IPS-15b (cell line): ENCODE measurements at regions not wholly inside any gene's neighbourhood (a gene's known extent, or its start where the extent isn't known, plus 50 kb on each side); places are given as distances from the start of the nearest gene placed in this dataset.

Experiments
- H3K27me3 ChIP-seq: one replicate; pipeline ENCODE4 v1.6.1; 2013; ENCODE audit warnings: low read length; ENCODE audit not compliant: control insufficient read depth, insufficient read depth
- H3K36me3 ChIP-seq: one replicate; pipeline ENCODE4 v1.6.1; 2013; ENCODE audit warnings: low read length; ENCODE audit not compliant: control insufficient read depth, insufficient read depth
- H3K4me1 ChIP-seq: one replicate; pipeline ENCODE4 v1.6.1; 2013; ENCODE audit warnings: mild to moderate bottlenecking, low read length; ENCODE audit not compliant: control insufficient read depth, insufficient read depth
- H3K4me3 ChIP-seq: one replicate; pipeline ENCODE4 v1.5.1; 2013; ENCODE audit warnings: low read depth, low read length
- H3K9ac ChIP-seq: one replicate; pipeline ENCODE4 v1.6.1; 2013; ENCODE audit warnings: low read depth, mild to moderate bottlenecking, low read length
- H3K9me3 ChIP-seq: one replicate; pipeline ENCODE4 v1.6.1; 2013; ENCODE audit warnings: mild to moderate bottlenecking, low read length; ENCODE audit not compliant: control insufficient read depth, insufficient read depth

DNA sequence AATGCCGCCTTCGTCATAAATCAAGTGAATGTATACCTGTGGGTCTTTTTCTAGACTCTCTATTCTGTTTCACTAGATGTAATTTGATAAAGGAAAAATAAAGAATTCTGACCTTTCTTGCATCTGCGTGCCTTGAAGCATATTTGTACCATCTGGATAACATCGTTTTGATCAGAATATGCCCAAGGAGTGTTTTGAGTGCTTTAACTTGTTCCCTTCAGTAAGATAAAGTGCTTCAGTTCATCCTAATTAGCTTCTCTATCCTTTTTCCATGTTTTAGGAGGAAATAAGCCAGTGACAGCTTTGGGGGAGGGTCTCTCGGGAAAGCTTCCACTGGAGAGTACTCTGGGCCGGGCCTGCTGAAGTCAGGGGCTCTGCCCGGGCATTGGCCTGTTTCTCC is 113.5 kb upstream of the DAP start:
- H3K27me3 ChIP-seq: no peaks in the 10 kb centered on the region
- H3K9me3 ChIP-seq: no peaks in the 10 kb centered on the region
- H3K9ac ChIP-seq: no peak overlapping the region
- no peak overlapping the region for H3K4me3 ChIP-seq
- H3K36me3 ChIP-seq: no peaks in the 10 kb centered on the region
- no peaks in the 10 kb centered on the region for H3K4me1 ChIP-seq

DNA sequence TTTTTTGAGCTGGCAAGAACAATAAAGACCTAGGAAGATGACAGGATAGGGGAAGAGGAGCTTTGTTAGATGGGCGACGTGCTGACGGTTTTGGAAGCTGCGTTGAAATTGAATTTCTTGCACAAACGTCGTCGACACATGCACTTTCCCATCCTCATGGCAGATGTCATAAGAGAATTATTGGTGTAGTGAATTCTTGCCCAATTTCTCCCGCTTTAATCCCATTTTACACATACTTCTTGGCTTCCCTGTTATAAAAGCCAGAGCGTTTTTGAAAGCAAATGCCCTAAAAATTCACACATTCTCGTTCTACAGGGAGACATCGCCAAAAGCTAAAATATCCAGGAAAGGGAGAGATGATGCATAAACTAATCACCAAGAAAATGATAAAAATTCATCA is 109.8 kb upstream of the DAP start:
- no peaks in the 10 kb centered on the region for H3K9me3 ChIP-seq
- no peaks in the 10 kb centered on the region for H3K4me1 ChIP-seq
- H3K36me3 ChIP-seq: no peaks in the 10 kb centered on the region
- H3K4me3 ChIP-seq: no peak overlapping the region
- H3K27me3 ChIP-seq: no peaks in the 10 kb centered on the region
- no peak overlapping the region for H3K9ac ChIP-seq

DNA sequence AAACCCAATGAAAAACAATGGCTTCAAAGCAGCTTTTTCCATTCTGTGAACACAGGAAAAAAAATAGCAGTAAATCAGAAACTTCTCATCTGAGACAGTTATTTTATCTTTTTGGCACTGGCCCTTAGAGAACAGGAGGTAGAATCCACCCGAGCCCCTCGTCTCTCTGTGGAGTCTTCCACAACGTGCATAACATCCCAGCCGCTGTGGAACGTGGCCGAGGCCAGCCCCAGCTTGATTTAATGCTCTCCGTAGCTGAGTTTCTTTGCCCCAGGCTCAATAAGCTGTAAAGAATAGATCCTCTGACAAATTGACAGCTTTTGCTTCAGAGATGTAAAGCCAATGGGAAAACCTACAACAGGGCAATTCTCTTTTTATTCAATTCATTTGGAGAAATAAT is 107.9 kb upstream of the DAP start:
- no peaks in the 10 kb centered on the region for H3K27me3 ChIP-seq
- H3K4me1 ChIP-seq: no peaks in the 10 kb centered on the region
- H3K36me3 ChIP-seq: no peaks in the 10 kb centered on the region
- H3K9ac ChIP-seq: no peak overlapping the region
- no peak overlapping the region for H3K4me3 ChIP-seq
- H3K9me3 ChIP-seq: no peaks in the 10 kb centered on the region

DNA sequence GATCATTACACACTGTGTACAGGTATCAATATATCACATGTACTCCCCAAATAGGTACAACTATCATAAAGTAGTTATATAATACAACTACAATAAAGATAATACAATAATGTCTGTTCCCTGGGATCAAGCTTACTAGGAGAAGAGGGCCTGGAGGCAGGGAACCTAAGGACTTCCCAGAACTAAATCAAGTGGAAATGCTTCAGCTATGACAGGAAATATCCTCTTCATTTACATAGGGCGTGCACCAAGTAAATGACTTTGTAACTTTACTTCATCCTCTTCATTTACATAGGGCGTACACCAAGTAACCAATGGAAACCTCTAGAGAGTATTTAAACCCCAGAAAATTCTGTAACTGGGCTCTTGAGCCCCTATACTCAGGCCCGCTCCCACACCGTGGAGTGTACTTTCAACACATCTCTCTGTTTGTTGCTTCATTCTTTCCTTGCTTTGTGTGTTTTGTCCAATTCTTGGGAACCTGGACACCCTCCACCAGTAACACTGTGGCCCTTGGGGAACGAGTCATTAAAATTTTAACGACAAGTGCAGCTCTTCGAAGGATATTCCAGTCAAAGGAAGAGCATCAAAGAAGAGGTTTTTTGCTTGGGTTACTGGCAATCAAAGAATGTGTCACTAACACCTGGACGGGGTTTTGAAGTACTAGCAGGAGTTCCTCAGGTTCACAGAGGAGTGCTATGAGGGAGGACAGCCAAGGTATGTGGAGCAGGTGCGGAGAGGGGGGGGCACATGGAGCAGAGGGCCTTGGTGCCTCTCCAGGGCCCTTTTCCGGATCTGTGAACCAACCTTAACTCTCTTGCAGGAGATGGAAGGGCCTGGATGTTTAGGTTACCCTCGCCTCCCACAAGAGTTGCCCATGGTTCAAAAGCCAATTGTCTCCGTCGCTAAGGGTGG is 106.6 kb upstream of the DAP start:
- Histone ChIP-seq H3K36me3 (no peaks in the 10 kb centered on the region), H3K4me3 (no peak overlapping the region), H3K9me3 (no peaks in the 10 kb centered on the region), H3K9ac (no peak overlapping the region), H3K4me1 (no peaks in the 10 kb centered on the region), H3K27me3 (no peaks in the 10 kb centered on the region)

DNA sequence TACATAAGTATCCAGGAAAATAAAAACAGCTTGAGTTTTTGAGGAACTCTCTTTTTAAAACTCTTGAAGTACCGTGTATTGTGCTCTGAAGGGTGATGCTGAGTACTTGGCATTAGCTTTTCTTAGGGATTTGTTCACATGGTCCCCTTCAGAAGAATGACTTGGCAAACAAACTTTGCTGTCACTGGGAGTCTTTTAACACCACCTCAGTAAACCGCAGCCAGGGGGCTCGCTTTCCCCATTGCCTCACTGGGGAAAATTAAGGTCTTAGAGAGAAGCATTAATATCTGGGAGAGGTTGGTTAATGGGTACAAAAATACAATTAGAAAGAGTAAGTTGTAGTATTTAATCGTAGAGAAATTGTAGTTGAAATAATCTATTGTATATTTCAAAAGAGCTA is 105.9 kb upstream of the DAP start:
- H3K4me3 ChIP-seq: no peak overlapping the region
- no peaks in the 10 kb centered on the region for H3K27me3 ChIP-seq
- H3K36me3 ChIP-seq: no peaks in the 10 kb centered on the region
- H3K9me3 ChIP-seq: no peaks in the 10 kb centered on the region
- no peak overlapping the region for H3K9ac ChIP-seq
- H3K4me1 ChIP-seq: no peaks in the 10 kb centered on the region

DNA sequence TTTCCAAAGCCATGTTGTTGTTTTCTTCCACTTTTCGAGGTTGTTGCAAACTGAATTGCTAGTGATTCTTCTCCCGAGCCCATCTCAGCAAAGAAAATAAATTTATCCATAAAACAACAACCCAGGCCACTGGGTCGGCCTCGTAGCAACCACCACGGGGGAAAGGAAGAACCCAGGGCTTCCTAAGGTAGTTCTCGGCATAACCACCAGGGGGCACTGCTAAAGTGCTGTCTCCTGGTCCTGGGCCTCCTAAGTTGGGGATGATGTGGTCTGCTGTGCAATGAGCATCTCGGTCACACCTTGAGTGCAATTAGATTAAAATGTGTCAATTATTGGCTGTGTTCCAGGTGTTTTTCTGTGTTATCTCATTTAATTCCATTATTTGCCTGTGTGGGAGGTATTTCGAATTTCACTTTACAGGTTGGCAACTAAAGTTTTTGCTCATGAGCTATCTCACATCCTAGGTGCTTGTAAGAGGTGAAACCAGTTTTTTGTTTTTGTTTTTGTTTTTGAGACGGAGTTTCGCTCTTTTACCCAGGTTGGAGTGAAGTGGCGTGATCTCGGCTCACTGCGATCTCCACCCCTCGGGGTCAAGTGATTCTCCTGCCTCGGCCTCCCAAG is 102.8 kb upstream of the DAP start:
- Histone ChIP-seq H3K36me3 (no peaks in the 10 kb centered on the region), H3K9me3 (no peaks in the 10 kb centered on the region), H3K9ac (no peak overlapping the region), H3K4me1 (no peaks in the 10 kb centered on the region), H3K4me3 (no peak overlapping the region), H3K27me3 (no peaks in the 10 kb centered on the region)

DNA sequence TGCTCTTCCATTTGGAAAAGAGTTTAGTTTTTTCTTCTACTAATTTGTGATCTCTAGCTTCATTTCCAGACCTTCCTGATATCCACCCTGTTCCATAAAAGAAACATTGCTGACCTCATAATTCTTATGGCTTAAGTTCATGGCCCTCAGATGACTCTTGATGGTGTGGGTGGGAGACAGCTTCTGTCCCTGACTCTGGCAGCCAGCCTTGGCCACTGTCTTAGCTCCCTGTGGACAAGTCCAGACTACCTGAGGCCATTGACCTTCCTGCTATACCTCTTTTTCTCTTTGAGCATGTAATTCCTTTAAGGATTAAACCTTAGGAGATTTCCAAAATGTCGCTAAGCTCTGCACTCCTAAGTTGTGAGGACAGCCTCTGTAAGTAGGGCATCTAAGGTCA is 101.1 kb upstream of the DAP start:
- Histone ChIP-seq H3K27me3 (peaks cover 12% of the 10 kb centered on the region), H3K9ac (no peak overlapping the region), H3K4me1 (peaks cover 2% of the 10 kb centered on the region), H3K36me3 (no peaks in the 10 kb centered on the region), H3K4me3 (no peak overlapping the region), H3K9me3 (no peaks in the 10 kb centered on the region)

DNA sequence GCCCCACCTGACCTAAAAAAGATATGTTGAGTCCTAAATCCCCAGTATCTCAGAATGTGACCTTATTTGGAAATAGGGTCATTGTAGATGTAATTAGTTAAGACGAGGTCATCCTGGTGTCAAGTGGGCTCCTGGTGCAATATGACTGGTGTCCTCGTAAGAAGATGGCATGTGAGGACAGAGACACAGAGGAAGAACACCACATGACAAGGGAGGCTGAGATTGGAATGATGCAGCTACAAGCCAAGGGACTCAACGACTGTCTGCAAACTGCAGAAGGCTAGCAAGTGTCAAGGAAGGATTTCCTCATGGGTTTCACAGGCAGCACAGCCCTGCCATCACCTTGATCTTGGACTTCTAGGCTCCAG is 100.4 kb upstream of the DAP start:
- Histone ChIP-seq H3K27me3 (peaks cover 13% of the 10 kb centered on the region), H3K4me1 (peaks cover 5% of the 10 kb centered on the region), H3K4me3 (no peak overlapping the region)

DNA sequence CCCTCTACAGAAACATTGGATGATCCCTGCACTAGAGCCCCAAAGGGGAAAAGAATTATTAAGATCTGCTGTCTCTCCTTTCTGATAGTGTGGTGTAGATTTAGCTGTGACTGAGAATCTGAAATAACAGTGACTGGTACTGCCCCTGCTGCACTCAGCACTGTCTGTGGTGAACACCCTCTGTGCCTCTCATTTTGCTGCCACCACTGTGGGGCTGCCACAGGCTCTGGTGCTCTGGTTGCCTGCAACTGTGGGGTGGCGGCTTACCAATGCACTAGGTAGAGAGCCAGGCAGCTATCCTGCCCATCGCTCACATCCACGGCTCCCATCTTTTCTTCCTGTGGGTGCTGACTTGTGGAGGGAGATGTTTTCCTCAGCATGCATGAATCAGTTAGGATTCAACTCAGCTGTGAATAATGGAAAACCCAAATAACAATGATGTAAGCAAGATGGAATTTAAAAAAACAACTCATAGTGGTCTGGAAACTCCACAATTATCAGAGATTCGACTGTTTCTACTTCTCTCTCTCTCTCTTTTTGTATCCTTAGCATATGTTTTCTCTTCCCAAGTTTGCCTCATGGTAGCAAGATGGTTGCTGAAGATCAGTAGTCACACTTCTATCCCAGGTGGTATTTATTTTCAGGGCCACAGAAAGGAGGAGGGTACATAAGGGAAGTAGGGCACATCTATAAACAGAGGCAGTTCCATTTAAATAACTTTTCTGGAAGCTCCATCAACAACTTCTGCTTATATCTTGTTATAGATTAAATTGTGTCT is 99.8 kb upstream of the DAP start:
- peaks cover 5% of the 10 kb centered on the region for H3K4me1 ChIP-seq
- no peaks in the 10 kb centered on the region for H3K36me3 ChIP-seq
- H3K9me3 ChIP-seq: no peaks in the 10 kb centered on the region
- H3K4me3 ChIP-seq: no peak overlapping the region
- H3K27me3 ChIP-seq: peaks cover 13% of the 10 kb centered on the region
- H3K9ac ChIP-seq: no peak overlapping the region

More for the DNA sequence above, 100.4 kb upstream of the DAP start:
- H3K9me3 ChIP-seq: no peaks in the 10 kb centered on the region
- no peaks in the 10 kb centered on the region for H3K36me3 ChIP-seq
- no peak overlapping the region for H3K9ac ChIP-seq

DNA sequence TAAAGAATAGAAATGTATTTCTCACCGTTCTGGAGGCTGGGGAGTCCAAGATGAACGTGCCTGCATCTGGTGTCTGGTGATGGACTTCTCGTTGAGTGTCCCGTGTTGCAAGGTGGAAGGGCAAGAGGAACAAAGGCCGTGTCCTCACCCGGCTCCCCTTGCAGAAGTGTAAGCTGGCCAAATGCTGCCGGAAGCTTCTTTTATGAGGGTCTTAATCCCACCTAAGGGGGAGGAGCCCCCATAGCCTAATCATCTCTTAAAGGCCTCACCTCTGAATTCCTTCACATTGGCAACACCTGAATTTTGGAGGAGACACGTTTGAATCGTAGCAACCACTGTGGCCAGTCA is 99.1 kb upstream of the DAP start:
- Histone ChIP-seq H3K27me3 (peaks cover 15% of the 10 kb centered on the region), H3K9ac (no peak overlapping the region), H3K9me3 (no peaks in the 10 kb centered on the region), H3K4me1 (peaks cover 5% of the 10 kb centered on the region), H3K36me3 (no peaks in the 10 kb centered on the region), H3K4me3 (no peak overlapping the region)

DNA sequence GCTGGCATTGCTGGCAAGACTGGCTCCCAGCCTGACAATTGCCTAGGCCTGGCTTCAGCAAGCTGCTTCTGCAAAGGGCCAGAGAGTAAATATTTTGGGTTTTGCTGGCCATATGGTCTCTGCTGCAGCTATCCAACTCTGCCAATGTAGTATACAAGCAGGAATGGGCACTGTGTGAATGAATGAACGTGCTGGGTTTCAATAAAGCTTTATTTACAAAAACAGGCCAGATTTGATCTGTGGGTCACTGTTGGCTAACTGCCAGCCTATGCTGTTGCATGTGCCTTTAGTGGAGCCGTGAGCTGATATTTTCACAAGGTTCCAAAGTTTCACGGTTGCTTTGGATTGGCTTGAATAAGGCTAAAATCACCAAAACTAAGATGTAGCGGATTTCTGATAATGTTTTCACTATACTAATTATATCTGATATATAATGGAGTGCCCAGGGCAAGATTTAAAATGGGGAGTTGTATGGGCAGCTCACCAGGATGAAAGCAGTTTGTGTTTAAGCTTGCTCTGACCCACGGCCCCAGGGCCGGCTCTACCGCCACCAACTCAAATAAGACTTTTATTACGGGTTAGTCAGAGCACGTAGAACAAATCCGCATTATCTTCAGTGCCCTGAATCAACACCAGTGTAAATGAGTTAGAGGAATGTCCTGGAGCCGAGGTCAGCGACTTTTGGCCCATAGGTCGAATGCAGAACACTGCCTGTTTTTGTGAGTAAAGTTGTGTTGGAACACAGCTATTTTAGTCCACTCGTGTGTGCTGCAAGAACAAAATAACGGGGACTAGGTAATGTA is 98.6 kb upstream of the DAP start:
- H3K36me3 ChIP-seq: no peaks in the 10 kb centered on the region
- no peaks in the 10 kb centered on the region for H3K9me3 ChIP-seq
- H3K27me3 ChIP-seq: peaks cover 15% of the 10 kb centered on the region
- H3K4me1 ChIP-seq: peaks cover 5% of the 10 kb centered on the region
- no peak overlapping the region for H3K4me3 ChIP-seq
- no peak overlapping the region for H3K9ac ChIP-seq
